ENCODE measurements at regions not wholly inside any gene's neighbourhood (a gene's known extent, or its start where the extent isn't known, plus 50 kb on each side); places are given as distances from the start of the nearest gene placed in this dataset.

DNA sequence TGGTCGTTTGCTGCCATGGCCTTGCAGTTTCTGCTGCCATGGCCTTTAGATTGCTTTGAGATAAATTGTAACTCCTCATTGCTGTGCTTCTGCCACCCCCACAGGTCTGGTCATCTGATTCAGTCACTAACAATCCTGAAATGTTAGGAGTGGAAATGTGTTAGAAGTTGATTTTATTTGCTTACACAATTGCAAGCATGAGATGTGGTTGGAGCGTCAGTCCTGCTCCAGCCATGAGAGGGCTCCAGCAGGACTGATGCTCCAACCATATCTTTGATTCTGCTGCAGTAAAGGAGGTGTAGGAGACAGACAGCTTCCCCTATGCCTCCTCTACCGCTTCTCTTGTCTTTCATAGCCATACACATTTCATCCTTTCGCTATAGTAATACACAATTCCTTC lies 226.8 kb upstream of the RGS6 start:
- H3K4me3 ChIP-seq (ENCODE audit: low read length), result no peak overlapping the region
- TF ChIP-seq, protein P1, sequence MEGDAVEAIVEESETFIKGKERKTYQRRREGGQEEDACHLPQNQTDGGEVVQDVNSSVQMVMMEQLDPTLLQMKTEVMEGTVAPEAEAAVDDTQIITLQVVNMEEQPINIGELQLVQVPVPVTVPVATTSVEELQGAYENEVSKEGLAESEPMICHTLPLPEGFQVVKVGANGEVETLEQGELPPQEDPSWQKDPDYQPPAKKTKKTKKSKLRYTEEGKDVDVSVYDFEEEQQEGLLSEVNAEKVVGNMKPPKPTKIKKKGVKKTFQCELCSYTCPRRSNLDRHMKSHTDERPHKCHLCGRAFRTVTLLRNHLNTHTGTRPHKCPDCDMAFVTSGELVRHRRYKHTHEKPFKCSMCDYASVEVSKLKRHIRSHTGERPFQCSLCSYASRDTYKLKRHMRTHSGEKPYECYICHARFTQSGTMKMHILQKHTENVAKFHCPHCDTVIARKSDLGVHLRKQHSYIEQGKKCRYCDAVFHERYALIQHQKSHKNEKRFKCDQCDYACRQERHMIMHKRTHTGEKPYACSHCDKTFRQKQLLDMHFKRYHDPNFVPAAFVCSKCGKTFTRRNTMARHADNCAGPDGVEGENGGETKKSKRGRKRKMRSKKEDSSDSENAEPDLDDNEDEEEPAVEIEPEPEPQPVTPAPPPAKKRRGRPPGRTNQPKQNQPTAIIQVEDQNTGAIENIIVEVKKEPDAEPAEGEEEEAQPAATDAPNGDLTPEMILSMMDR (conservative IDR thresholded peaks at IDR 0.05; ENCODE audit: low read length), result 0 out of 2 replicates have a peak, but pooled peaks have one; percentile 9
- DNase-seq (ENCODE audit: low read depth), result peak; percentile 34

GRCh38 chr14:71709076-71709475 lies 223.2 kb upstream of the RGS6 start:
- no peak for DNase-seq (ENCODE audit: low read depth)
- TF ChIP-seq, protein P1 (conservative IDR thresholded peaks at IDR 0.05; ENCODE audit: low read length), result no peak
- no peak overlapping the region for H3K4me3 ChIP-seq (ENCODE audit: low read length)

GRCh38 chr14:71709987-71710386 lies 222.2 kb upstream of the RGS6 start:
- TF ChIP-seq, protein P1 (conservative IDR thresholded peaks at IDR 0.05; ENCODE audit: low read length), result no peak
- DNase-seq (ENCODE audit: low read depth), result no peak
- H3K4me3 ChIP-seq (ENCODE audit: low read length), result no peak overlapping the region

GRCh38 chr14:71711125-71711524 lies 221.1 kb upstream of the RGS6 start:
- TF ChIP-seq, protein P1 (conservative IDR thresholded peaks at IDR 0.05; ENCODE audit: low read length), result no peak
- DNase-seq (ENCODE audit: low read depth), result no peak
- H3K4me3 ChIP-seq (ENCODE audit: low read length), result no peak overlapping the region

DNA sequence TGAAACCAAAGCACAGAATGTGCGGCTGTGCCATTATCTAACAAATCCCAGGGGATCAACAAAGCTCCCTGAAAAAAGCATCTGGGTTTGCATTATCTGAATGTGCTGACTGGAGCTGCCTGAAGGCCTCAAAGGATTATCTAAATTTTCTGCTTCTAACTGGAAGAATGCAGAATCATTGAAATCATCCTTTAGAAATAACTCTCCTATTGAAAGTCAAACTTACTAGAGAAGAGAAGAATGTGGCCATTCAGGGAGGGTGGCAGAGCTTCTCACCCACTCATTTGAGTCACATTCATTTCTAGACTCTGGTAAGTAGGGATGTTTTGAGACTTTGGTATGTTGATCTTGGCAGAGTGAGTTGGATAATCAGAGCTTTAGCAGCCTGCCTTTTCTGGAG lies 220.6 kb upstream of the RGS6 start:
- DNase-seq (ENCODE audit: low read depth), result peak; percentile 97
- TF ChIP-seq, protein P1 (conservative IDR thresholded peaks at IDR 0.05; ENCODE audit: low read length), result no peak
- H3K4me3 ChIP-seq (ENCODE audit: low read length), result no peak overlapping the region

- no peak overlapping the region for H3K4me3 ChIP-seq (ENCODE audit: low read length)
- TF ChIP-seq, protein P1 (conservative IDR thresholded peaks at IDR 0.05; ENCODE audit: low read length), result no peak
- no peak for DNase-seq (ENCODE audit: low read depth)
Measured at GRCh38 chr14:71712478-71712877, 219.8 kb upstream of the RGS6 start.

DNA sequence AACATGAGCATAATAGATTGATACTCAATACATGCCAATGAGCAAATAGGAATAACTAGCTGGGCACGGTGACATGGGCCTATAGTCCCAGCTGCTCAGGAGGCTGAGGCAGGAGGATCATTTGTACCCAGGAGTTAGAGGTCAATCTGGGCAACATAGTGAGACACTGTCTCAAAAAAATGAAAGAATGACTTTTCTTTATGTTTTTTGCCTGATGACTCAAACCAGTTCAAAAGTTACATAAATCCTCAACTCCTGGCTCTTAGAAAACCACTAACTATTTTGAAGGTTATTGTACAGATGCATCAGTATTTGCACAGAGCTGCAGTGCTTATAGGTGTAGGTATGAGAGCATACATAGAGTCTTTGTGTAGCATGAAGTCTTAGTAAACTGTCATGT lies 219.2 kb upstream of the RGS6 start:
- DNase-seq (ENCODE audit: low read depth), result peak; percentile 31
- TF ChIP-seq, protein P1 (conservative IDR thresholded peaks at IDR 0.05; ENCODE audit: low read length), result no peak
- H3K4me3 ChIP-seq (ENCODE audit: low read length), result no peak overlapping the region
